ENCODE measurements at regions not wholly inside any gene's neighbourhood (a gene's known extent, or its start where the extent isn't known, plus 50 kb on each side); places are given as distances from the start of the nearest gene placed in this dataset.
"Not testable (repeated sequence)": the region's sequence is repeated elsewhere in the genome, so short reads cannot be mapped to it uniquely, and the experiment has no call there.

- no peak for DNase-seq
Measured at GRCh38 chr6:43898358-43899131, 128.5 kb downstream of the VEGFA start.

- no peak for DNase-seq
Measured at GRCh38 chr6:43897571-43898302, 127.7 kb downstream of the VEGFA start.

DNA sequence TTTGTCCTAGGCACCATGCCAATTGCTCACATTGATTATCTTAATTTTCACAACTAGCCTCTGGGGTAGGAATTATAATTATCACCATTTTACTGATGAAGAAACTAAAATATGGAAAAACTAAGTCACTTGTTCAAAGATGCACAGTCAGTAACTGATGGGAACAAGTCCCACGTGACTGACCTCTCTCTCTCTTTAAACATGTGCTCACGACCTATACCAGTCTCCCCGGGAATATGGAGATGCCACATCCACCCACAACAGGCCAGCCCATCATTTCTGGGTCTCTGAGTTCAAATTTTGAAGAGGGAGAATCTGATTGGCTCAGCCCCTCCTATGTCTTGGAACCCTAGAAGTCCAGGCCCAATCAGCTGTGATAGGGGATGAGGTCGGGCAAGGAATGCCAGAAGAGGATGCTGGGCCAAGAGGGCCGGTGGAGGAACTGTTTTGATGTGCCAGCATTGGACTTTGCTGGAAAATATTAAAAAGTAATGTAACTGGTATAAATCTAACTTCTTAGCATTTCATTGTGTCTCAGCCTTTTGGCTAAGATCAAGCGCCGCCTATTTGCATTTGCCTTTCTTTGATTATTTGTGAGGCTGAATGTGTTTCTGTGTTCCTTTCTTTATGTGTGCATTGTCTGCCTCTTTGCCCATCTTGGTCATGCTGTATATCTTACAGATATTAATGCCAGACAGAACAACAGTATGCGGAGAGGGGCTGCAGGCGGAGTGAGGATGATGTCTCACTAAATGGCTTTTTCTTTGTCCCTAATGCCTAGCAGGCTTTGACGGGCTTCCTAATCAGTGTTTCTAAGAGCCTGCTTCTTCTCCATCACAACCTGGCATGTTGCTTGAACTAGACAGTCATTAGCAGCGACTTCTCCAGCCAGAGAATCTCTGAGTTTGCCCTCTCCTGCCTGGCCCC, 126.6 kb downstream of the VEGFA start:
- no peak for DNase-seq

GRCh38 chr6:43895656-43896328, 125.8 kb downstream of the VEGFA start:
- DNase-seq = no peak

GRCh38 chr6:43893073-43893472, 123.1 kb downstream of the VEGFA start:
- DNase-seq = no peak

- no peak for DNase-seq
Measured at GRCh38 chr6:43891072-43891870, 121.3 kb downstream of the VEGFA start.

GRCh38 chr6:43890197-43891062, 120.4 kb downstream of the VEGFA start:
- DNase-seq = peak; percentile 72

DNA sequence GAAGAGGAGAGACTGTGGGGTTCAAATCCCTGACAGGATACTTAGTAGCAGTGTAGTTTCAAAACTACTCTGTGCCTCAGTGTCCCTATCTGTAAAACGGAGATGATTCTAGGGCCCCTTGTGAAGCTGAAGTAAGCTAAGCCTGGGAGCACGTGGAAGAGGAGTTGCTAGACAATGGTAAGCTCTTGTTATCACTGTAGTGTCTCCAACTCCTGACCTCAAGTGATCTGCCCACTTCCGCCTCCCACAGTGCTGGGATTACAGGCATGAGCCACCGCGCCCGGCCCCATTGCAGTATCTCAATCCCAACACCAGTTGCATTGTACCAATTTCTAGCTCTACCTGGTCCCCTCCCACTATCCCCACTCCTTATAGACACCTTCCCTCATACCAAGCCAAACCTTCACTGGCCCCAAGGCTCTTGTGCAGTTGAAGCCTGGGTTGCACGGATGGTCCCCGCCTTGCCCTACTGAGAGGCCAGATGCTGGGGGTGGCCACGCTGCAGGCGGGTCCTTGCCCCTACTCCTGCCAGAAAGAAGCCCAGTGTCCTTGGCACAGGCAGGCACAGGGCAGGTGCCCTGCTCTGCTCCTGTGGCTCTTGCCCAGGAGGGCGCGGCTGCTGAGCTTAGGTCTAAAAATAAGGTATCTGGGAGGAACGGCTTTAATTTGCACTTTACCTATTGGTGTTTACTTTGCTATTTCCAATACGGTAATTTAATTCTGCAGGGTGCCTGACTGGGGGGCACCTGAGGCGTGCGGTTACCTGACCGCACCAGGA, 118.1 kb downstream of the VEGFA start:
- DNase-seq = no peak

- DNase-seq = no peak
Measured at GRCh38 chr6:43887340-43887858, 117.4 kb downstream of the VEGFA start.

DNA sequence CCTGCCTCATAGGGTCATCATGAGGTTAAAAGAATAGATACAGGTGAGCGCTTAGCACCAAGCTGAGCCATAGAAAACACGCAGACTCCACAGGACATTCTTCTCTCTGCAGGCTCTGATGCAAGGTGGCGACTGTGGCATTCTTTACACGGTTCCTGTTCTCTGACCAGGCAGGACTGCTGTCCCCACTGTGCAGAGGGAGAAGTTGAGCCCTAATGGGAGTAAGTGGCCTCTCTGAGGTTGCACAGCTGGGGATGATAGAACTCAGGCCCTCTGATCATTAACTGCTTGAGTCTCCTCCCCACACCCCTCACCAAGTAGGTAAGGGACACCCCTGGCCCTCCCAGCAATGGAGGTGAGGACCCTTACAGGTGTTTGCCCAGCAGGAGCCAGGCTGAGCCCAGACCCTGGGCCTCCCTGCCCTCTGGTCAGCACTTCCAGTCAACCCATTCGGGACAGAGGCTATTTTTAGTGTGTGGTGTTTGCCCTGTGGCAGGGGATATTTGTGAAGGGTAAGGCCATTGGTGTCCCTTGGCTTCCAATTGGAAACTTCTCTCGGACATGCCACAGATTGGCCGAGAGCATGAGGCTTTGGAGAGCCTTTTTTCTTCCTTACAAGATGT, 116.8 kb downstream of the VEGFA start:
- DNase-seq = no peak

- DNase-seq = no peak
Measured at GRCh38 chr6:43886067-43886461, 116.1 kb downstream of the VEGFA start.

- DNase-seq = no peak
Measured at GRCh38 chr6:43885399-43886066, 115.5 kb downstream of the VEGFA start.

DNA sequence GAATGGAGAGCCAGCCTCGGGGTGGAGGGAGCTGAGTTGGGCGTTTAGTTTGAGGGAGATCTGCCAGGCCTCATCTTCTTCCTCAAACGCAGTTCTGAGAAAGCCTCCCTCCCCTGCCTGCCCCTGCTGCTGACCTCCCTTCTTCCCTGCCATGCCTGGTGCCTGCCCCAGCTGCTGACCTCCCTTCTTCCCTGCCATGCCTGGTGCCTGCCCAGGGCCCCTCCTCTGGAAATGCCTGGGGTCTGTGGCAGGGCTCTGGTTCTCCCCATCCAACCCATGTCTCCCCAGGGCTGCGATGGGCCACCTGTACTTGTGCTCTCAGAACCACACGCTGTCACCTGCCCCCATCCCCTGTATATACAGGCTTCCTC, 114.6 kb downstream of the VEGFA start:
- no peak for DNase-seq

DNA sequence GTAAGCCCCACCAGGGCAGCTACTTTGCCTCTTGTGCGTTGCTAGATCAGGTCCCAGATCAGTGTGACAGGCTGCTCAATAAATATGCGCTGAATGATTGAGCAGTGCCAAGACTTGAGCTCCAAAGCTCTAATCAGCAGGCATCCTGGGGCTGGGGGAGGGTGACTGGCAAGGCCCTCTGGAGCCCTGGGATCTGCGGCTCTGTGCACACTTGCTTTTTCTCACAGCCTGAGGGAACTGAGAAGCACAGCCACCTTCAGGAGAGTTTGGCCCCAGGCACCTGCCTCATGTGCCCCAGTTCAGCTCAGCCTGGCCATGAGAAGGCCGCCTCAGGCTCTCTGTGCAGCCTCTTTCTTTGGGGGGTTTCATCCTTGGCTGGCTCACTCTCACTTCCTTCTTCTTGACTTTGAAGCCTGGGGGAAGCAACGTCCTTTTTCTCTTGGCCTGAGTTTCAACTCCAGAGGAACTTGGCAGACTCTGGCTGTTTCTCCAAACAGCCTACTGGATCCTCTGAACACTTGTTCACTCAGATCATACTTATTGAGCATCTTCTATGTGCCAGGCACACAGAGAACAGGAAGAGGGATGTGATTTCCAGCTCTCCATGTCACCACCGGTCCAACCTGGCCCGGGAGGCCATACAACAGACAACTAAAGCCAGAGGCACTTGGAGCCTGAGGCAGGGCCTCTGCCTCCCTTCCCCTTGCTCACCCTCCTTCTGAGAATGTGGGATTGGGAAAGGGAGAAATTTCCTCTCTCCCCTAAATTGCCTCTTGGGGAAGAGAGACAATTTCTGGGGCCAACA, 114.0 kb downstream of the VEGFA start:
- DNase-seq = no peak

DNA sequence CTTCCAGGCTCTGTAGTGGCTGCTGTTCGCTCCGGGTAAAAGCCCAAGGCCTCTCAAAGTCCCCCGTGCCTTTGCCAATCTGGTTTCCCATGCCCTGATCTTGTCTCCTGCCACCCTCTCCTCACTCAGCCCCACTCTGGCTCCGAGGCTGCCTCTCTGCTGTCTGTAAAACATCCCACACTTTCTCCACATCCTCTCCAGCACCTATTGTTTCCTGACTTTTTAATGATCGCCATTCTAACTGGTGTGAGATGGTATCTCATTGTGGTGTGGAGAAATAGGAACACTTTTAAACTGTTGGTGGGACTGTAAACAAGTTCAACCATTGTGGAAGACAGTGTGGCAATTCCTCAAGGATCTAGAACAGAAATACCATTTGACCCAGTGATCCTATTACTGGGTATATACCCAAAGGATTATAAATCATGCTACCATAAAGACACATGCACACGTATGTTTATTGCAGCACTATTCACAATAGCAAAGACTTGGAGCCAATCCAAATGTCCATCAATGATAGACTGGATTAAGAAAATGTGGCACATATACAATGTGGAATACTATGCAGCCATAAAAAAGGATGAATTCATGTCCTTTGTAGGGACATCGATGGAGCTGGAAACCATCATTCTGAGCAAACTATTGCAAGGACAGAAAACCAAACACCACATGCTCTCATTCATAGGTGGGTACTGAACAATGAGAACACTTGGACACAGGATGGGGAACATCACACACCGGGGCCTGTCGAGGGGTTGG, 112.9 kb downstream of the VEGFA start:
- DNase-seq = not testable (repeated sequence)

DNA sequence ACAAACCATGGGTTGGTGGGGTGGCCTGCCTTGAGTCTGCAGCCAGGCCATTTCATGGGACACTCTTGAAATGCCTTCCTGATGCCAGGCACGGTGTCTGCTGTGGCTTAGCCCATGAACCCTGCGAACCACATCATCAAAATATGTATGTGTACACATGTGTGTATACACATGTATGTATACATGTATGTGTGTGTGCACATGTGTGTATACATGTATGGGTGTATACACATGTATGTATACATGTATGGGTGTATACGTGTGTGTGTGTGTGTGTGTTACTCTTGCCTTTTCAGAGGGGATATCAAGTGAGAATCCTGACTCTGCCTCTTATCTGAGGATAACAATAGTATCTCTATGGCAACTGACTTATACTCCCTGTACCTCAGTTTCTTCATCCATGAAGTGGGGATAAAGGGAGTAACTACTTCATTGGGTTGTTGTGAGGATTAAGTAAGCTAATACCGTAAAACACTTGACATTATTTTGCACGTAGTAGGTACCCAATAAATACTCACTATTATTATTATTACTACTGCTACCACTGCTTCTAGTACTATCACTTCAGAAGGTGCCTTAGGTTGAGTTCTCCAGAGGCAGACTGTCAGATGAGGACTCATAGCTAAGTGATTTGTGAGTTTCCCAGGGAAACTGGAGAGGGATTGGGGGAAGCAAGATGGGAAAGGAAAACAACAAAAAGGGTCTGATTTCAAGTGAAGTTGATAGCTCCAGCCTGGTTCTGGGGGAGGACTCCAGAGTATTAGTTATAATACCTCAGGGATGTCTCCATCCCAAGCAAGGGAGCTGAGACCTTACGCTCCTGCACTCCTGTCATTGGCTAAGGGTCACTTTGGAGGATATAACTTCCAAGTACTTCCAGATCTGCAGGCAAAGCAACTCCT, 110.5 kb downstream of the VEGFA start:
- no peak for DNase-seq

Measured in islet precursor cell (in vitro differentiated cells).